ENCODE measurements at regions not wholly inside any gene's neighbourhood (a gene's known extent, or its start where the extent isn't known, plus 50 kb on each side); places are given as distances from the start of the nearest gene placed in this dataset.

DNA sequence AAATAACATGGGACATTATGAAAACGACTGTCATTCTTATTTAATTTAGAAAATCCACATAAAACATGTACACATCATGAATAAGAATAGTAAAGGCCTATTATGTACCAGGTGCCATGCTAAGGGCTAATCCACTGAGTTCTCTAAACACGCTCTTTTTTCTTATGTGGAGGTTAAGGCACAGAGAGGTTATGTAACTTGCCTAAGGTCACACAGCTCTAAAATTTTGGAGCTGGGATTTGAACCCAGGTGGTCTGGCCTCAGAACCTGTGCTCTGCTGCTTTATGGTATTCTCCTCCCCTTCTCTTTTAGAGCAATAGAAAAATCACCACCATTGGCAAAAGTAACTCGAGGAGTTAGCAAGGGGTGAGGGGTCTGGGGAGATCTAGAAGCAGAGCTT, 156.9 kb upstream of the ZNF536 start:
- TF ChIP-seq, protein P1, sequence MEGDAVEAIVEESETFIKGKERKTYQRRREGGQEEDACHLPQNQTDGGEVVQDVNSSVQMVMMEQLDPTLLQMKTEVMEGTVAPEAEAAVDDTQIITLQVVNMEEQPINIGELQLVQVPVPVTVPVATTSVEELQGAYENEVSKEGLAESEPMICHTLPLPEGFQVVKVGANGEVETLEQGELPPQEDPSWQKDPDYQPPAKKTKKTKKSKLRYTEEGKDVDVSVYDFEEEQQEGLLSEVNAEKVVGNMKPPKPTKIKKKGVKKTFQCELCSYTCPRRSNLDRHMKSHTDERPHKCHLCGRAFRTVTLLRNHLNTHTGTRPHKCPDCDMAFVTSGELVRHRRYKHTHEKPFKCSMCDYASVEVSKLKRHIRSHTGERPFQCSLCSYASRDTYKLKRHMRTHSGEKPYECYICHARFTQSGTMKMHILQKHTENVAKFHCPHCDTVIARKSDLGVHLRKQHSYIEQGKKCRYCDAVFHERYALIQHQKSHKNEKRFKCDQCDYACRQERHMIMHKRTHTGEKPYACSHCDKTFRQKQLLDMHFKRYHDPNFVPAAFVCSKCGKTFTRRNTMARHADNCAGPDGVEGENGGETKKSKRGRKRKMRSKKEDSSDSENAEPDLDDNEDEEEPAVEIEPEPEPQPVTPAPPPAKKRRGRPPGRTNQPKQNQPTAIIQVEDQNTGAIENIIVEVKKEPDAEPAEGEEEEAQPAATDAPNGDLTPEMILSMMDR (IDR thresholded peaks at IDR 0.05) = no peak
- no peaks in the 10 kb centered on the region for H3K9me3 ChIP-seq
- no peak overlapping the region for H3K4me3 ChIP-seq
- no peaks in the 10 kb centered on the region for H3K36me3 ChIP-seq
- no peak for DNase-seq
- peaks cover 0 to 42% of the 10 kb centered on the region in 2 donors for H3K27me3 ChIP-seq
- no peak for ATAC-seq
- no peak overlapping the region for H3K27ac ChIP-seq
- no peaks in the 10 kb centered on the region for H3K4me1 ChIP-seq
- intact Hi-C loops (cut with DNase I) = no loop called here

DNA sequence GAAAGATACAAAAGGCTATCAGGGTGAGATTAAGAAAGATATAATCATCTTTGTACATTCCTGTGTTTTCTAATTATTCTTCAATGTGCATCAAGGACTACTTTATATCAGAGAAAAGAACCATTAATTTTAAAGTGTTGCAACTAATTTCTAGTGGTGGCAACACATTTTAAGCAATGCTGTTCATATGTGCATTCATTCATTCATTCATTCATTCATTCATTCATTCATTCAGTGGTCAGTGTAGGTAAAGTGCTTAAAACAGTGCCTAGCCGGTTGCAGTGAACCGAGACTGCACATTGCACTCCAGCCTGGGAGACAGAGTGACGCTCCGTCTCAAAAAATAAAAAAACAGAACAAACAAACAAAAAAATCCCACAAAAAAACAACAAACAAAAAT, 155.7 kb upstream of the ZNF536 start:
- no peak overlapping the region for H3K4me3 ChIP-seq
- no peak for ATAC-seq
- no peaks in the 10 kb centered on the region for H3K36me3 ChIP-seq
- H3K9me3 ChIP-seq = no peaks in the 10 kb centered on the region
- peaks cover 0 to 53% of the 10 kb centered on the region in 2 donors for H3K27me3 ChIP-seq
- DNase-seq = no peak
- no peak overlapping the region for H3K27ac ChIP-seq
- no peaks in the 10 kb centered on the region for H3K4me1 ChIP-seq
- TF ChIP-seq, protein P1 (IDR thresholded peaks at IDR 0.05) = no peak
- intact Hi-C loops (cut with DNase I) = no loop called here

DNA sequence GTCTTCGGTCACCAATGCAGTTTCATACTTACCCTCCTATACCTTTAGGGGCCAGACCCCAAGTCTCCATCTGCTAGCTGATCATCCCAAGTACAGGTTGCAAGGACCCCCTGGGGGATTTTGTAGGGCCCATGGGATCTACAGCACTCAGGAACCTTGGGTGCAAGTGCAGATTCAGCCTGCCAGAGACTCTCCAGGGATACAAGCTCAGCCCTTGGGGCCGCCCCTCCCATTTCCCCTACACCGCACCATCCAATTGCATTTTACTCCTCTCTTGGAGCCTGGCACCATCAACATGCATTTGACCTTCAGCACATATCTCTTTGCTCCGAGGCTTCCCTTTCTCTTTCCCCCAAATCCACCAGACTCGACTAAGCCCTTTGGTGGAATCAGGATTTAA, 154.7 kb upstream of the ZNF536 start:
- Histone ChIP-seq H3K36me3 (no peaks in the 10 kb centered on the region), H3K9me3 (no peaks in the 10 kb centered on the region), H3K4me3 (no peak overlapping the region), H3K4me1 (no peaks in the 10 kb centered on the region), H3K27ac (no peak overlapping the region), H3K27me3 (peaks cover 9 to 56% of the 10 kb centered on the region in 2 donors)
- intact Hi-C loops (cut with DNase I) = no loop called here
- TF ChIP-seq, protein P1 (IDR thresholded peaks at IDR 0.05) = no peak
- ATAC-seq (no peak), DNase-seq (no peak)

DNA sequence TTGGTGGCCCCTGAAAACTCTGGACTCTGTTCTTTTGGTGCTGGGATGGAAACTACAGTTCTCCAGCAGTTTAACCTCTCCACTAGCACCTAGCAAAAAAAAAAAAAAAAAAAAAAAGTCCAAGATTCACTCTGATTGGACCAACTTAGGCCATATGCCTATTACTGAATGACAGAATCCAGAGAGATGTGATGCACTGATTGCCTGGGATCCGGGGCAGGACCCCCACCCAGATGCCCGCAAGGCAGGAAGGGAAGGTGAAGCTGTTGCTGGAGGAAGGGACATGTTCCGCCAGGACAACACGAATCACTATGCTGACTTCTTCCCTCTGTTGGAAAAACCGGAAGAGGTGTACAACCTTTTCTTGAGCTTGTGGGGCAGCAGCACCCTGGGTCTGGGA, 152.5 kb upstream of the ZNF536 start:
- ATAC-seq (no peak), DNase-seq (no peak)
- H3K36me3 ChIP-seq = no peaks in the 10 kb centered on the region
- H3K4me1 ChIP-seq = no peaks in the 10 kb centered on the region
- no peak overlapping the region for H3K4me3 ChIP-seq
- TF ChIP-seq, protein P1 (IDR thresholded peaks at IDR 0.05) = no peak
- H3K27ac ChIP-seq = no peak overlapping the region
- H3K9me3 ChIP-seq = no peaks in the 10 kb centered on the region
- H3K27me3 ChIP-seq = peaks cover 29 to 74% of the 10 kb centered on the region in 2 donors
- intact Hi-C loops (cut with DNase I) = no loop called here

DNA sequence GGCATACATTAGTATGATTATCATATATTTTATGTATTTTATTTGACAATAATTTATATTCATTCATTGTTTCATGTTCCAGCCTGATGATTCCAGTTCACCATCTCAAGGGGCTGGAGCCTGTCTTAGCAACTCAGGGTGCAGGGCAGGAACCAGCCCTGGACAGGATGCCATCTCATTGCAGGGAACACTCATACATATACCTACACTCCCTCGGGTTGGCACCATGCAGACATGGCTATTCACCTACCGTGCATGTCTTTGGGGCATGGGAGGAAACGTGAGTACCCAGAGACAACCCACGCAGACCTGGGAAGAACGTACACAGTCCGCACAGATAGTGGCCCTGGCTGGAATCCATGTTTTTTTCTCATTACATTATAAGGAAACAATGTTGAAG, 151.0 kb upstream of the ZNF536 start:
- H3K4me1 ChIP-seq = peaks cover 4 to 9% of the 10 kb centered on the region in 2 donors
- ATAC-seq (no peak), DNase-seq (no peak)
- no peaks in the 10 kb centered on the region for H3K9me3 ChIP-seq
- H3K27me3 ChIP-seq = peaks cover 42 to 79% of the 10 kb centered on the region in 2 donors
- intact Hi-C loops (cut with DNase I) = no loop called here
- no peak overlapping the region for H3K4me3 ChIP-seq
- no peak overlapping the region for H3K27ac ChIP-seq
- no peaks in the 10 kb centered on the region for H3K36me3 ChIP-seq
- TF ChIP-seq, protein P1 (IDR thresholded peaks at IDR 0.05) = no peak
